Muscle layer of duodenum (tissue), 2 donors: ENCODE measurements at regions not wholly inside any gene's neighbourhood (a gene's known extent, or its start where the extent isn't known, plus 50 kb on each side); places are given as distances from the start of the nearest gene placed in this dataset.
"Not testable (repeated sequence)": the region's sequence is repeated elsewhere in the genome, so short reads cannot be mapped to it uniquely, and the experiment has no call there.

Experiments
- H3K27ac ChIP-seq: one replicate; pipeline ENCODE4 v1.7.0; 2013; ENCODE audit warnings: mild to moderate bottlenecking, low read length
- H3K27me3 ChIP-seq: one replicate; pipeline ENCODE4 v1.7.0; 2013; ENCODE audit warnings: low read depth, mild to moderate bottlenecking, control low read depth, low read length
- H3K36me3 ChIP-seq, 2 donors: one replicate each; pipeline ENCODE4 v1.7.0; 2013; ENCODE audit warnings: low read length in 2 of 2, control low read depth in 1 of 2, mild to moderate bottlenecking in 1 of 2; ENCODE audit not compliant: insufficient read depth in 2 of 2, control insufficient read depth in 1 of 2
- H3K4me1 ChIP-seq, 2 donors: one replicate each; pipeline ENCODE4 v1.7.0; 2013; ENCODE audit warnings: low read length in 2 of 2, mild to moderate bottlenecking in 2 of 2, control low read depth in 1 of 2, moderate library complexity in 1 of 2; ENCODE audit not compliant: insufficient read depth in 2 of 2, control insufficient read depth in 1 of 2
- H3K4me3 ChIP-seq, 2 donors: one replicate each; pipeline ENCODE4 v1.7.0; 2013; ENCODE audit warnings: low read length in 2 of 2, low read depth in 1 of 2, mild to moderate bottlenecking in 1 of 2
- H3K9me3 ChIP-seq, 2 donors: one replicate each; pipeline ENCODE4 v1.7.0; 2013; ENCODE audit warnings: low read length in 2 of 2, control low read depth in 1 of 2, mild to moderate bottlenecking in 1 of 2; ENCODE audit not compliant: control insufficient read depth in 1 of 2
- donor health status: healthy.

DNA sequence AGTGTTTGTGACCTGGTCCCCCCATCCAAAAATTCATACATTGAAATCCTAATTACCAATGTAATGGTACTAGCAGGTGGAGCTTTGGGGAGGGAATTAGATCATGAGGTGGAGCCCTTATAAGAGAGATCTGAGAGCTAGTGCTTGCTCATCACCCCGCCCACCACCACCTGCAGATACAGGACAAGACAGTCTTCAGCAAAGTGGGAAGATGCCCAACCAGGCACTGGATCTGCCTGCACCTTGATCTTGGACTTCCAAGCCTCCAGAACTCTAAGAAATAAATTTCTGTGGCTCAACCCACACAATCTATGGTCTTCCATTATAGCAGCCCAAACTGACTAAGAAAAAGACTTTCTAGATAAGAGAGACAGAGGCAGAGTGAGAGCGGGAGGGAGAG lies 343.4 kb downstream of the LRRIQ3 start:
- Histone ChIP-seq H3K9me3 (no peaks in the 10 kb centered on the region), H3K4me3 (no peak overlapping the region), H3K27ac (no peak overlapping the region), H3K4me1 (no peaks in the 10 kb centered on the region), H3K27me3 (no peaks in the 10 kb centered on the region), H3K36me3 (no peaks in the 10 kb centered on the region)

- Histone ChIP-seq H3K36me3 (no peaks in the 10 kb centered on the region), H3K27me3 (no peaks in the 10 kb centered on the region), H3K9me3 (no peaks in the 10 kb centered on the region), H3K4me3 (no peak overlapping the region), H3K4me1 (no peaks in the 10 kb centered on the region), H3K27ac (no peak overlapping the region)
Measured at GRCh38 chr1:73842436-73842835, 355.5 kb downstream of the LRRIQ3 start.

DNA sequence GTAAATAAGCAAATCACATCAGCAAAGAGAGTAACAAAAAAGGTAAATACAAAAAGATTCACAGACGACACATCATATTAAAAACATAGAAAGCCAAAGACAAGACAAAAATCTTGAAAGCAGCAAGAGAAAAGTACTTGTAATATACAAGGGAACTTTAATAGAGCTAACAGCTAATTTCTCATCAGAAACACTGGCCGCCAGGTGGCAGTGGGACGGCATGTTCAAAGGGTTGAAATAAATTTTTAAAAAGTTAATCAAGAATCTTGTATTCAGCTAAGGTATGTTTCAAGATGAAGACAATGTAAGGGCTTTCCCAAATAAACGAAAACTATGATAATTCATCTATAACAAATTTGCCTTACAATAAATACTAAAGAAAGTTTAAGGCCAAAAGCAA lies 358.1 kb downstream of the LRRIQ3 start:
- Histone ChIP-seq H3K9me3 (no peaks in the 10 kb centered on the region), H3K4me3 (no peak overlapping the region), H3K27me3 (no peaks in the 10 kb centered on the region), H3K36me3 (no peaks in the 10 kb centered on the region), H3K27ac (no peak overlapping the region), H3K4me1 (no peaks in the 10 kb centered on the region)

DNA sequence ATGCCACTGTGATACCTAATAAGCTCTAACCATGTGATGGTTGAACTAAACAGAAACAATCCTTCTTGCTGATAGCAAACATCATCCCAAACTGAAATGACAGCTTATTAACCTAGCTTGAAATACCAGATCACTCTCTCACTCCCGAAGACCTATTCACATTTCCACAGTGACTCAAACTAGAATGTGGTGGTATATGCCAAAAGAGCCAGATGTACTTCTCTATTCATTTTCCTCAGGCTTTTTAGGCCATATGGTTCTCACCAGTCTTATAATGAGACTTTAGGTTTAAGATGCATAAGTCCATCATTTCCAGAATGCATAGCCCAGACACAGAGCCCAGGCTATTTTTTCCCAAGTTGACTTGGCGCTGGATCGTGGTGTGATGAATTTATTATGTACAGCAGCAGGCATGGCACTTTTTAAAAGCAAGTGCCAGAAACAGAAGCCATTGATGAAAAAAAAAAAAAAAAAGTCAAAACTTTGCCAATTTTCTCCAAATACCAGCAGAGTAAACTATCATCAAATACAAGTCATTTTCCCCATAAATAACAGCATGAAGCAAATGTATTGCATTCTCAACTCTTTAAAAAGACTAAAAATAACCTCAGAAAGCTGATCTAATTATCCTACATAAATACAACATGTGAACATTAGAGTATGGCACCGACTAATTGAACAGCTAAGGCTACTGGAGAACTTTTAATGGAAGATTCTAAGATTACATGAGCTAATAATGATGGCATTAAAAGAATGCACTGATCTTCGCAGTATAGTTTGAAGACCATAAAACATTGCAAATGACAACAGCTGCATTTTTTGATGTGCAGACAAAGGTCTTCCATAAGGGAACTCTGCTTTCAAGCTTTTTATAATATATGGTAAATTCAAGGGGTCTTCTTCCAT lies 365.4 kb downstream of the LRRIQ3 start:
- Histone ChIP-seq H3K36me3 (no peaks in the 10 kb centered on the region), H3K9me3 (no peaks in the 10 kb centered on the region), H3K4me1 (no peaks in the 10 kb centered on the region), H3K27ac (no peak overlapping the region), H3K4me3 (no peak overlapping the region), H3K27me3 (no peaks in the 10 kb centered on the region)

DNA sequence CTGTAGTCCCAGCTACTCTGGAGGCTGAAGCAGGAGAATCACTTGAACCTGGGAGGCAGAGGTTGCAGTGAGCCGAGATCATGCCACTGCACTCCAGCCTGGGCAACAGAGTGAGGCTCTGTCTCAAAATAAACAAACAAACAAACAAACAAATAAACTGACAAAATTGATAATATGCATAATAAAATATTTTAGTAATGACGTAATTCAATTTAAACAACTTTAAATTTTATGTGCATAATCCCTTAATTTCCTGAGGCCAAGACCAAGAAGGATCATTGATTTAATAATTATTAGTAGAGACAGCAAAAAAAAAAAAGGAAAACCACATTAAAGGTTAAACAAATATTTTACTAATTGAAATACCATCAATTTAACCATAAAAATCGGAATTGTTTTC lies 370.7 kb downstream of the LRRIQ3 start:
- H3K27me3 ChIP-seq, H3K9me3 ChIP-seq, H3K27ac ChIP-seq, H3K4me1 ChIP-seq, H3K4me3 ChIP-seq, H3K36me3 ChIP-seq: not testable (repeated sequence)

- Histone ChIP-seq H3K27me3 (no peaks in the 10 kb centered on the region), H3K4me1 (no peaks in the 10 kb centered on the region), H3K4me3 (no peak overlapping the region), H3K36me3 (no peaks in the 10 kb centered on the region), H3K27ac (no peak overlapping the region), H3K9me3 (no peaks in the 10 kb centered on the region)
Measured at GRCh38 chr1:73824065-73824464, 373.9 kb downstream of the LRRIQ3 start.

DNA sequence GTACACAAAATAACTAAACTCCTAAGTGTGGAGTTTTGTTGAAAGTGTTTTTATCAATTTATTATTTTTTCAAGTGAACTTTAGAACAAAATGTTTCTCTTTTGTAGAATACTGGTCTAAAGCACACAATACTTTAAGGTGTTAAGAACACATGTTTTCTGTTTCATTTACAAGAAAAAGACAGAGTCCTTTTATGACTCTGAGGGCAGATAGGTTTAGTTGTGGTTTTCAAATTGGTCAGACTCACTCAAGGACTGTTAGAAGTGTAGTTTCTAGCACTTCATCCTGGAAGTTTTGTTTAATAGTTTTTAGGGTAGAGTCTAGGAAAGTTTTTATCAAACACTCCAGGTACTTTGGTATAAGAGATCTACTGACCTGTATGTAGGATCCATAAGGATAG lies 376.5 kb downstream of the LRRIQ3 start:
- H3K36me3 ChIP-seq, result no peaks in the 10 kb centered on the region
- H3K27ac ChIP-seq, result no peak overlapping the region
- H3K9me3 ChIP-seq, result no peaks in the 10 kb centered on the region
- no peaks in the 10 kb centered on the region for H3K27me3 ChIP-seq
- no peaks in the 10 kb centered on the region for H3K4me1 ChIP-seq
- no peak overlapping the region for H3K4me3 ChIP-seq

- H3K4me3 ChIP-seq, result no peak overlapping the region
- H3K9me3 ChIP-seq, result peaks cover 0 to 3% of the 10 kb centered on the region in 2 donors
- no peak overlapping the region for H3K27ac ChIP-seq
- H3K27me3 ChIP-seq, result no peaks in the 10 kb centered on the region
- no peaks in the 10 kb centered on the region for H3K4me1 ChIP-seq
- no peaks in the 10 kb centered on the region for H3K36me3 ChIP-seq
Measured at GRCh38 chr1:73820843-73821242, 377.1 kb downstream of the LRRIQ3 start.

- Histone ChIP-seq H3K4me1 (no peaks in the 10 kb centered on the region), H3K9me3 (peaks cover 0 to 4% of the 10 kb centered on the region in 2 donors), H3K27me3 (no peaks in the 10 kb centered on the region), H3K4me3 (no peak overlapping the region), H3K27ac (no peak overlapping the region), H3K36me3 (no peaks in the 10 kb centered on the region)
Measured at GRCh38 chr1:73813716-73814115, 384.3 kb downstream of the LRRIQ3 start.

GRCh38 chr1:73813236-73813635 lies 384.7 kb downstream of the LRRIQ3 start:
- Histone ChIP-seq H3K4me3 (no peak overlapping the region), H3K9me3 (peaks cover 0 to 4% of the 10 kb centered on the region in 2 donors), H3K27me3 (no peaks in the 10 kb centered on the region)

DNA sequence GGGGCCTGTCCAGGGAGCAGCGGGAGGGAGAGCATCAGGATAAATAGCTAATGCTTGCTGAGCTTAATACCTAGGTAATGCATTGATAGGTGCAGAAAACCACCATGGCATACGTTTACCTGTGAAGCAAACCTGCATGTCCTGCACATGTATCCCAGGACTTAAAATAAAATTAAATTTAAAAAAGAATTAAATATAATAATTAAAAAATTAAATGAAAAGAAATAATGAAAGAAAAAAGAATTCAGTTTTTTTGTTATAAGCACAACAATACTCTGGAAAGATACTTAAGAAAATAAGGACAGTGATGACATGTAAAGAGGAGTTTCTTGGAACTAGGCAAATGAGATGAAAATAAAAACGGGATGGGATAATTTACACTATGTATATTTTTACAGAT lies 386.2 kb downstream of the LRRIQ3 start:
- no peak overlapping the region for H3K4me3 ChIP-seq
- H3K36me3 ChIP-seq, result no peaks in the 10 kb centered on the region
- no peaks in the 10 kb centered on the region for H3K4me1 ChIP-seq
- H3K9me3 ChIP-seq, result peaks cover 0 to 4% of the 10 kb centered on the region in 2 donors
- no peaks in the 10 kb centered on the region for H3K27me3 ChIP-seq
- H3K27ac ChIP-seq, result no peak overlapping the region

More at GRCh38 chr1:73813236-73813635, 384.7 kb downstream of the LRRIQ3 start:
- no peaks in the 10 kb centered on the region for H3K36me3 ChIP-seq
- H3K4me1 ChIP-seq, result no peaks in the 10 kb centered on the region
- H3K27ac ChIP-seq, result no peak overlapping the region

DNA sequence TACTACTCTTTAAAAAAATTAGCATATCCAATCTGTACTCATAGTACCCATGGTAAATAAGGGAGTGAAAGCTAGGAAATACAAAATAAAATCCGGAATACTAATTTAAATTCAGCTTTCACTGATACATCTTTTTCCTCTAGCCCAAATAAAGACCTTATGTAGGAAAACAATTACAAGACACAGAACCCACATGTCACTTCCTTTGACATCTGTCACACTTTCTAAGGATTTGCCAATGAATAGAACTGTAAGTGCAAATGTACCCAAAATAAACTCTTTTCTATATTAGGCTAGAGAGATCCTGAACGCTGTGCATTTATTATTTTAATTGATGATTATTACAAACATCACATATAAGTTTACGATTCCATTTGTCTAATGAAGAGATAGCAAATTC lies 393.0 kb downstream of the LRRIQ3 start:
- Histone ChIP-seq H3K36me3 (no peaks in the 10 kb centered on the region), H3K4me1 (no peaks in the 10 kb centered on the region), H3K4me3 (no peak overlapping the region), H3K27ac (no peak overlapping the region), H3K9me3 (no peaks in the 10 kb centered on the region), H3K27me3 (no peaks in the 10 kb centered on the region)
